Neural crest cell (in vitro differentiated cells): ENCODE measurements at regions not wholly inside any gene's neighbourhood (a gene's known extent, or its start where the extent isn't known, plus 50 kb on each side); places are given as distances from the start of the nearest gene placed in this dataset.

Source experiments
- DNase-seq: peaks from one replicate; pipeline ENCODE4 v3.0.0; 2021; ENCODE audit warnings: low read depth, mixed read lengths, low spot score
- H3K27ac Mint-ChIP-seq: one replicate; pipeline ENCODE4 v1.8.0; 2021; ENCODE audit warnings: mild to moderate bottlenecking, mixed read lengths; ENCODE audit not compliant: unreplicated experiment
- H3K27me3 Mint-ChIP-seq: 2 replicates; pipeline ENCODE4 v1.8.0; 2021; ENCODE audit warnings: low read depth, mild to moderate bottlenecking, mixed read lengths
- H3K36me3 Mint-ChIP-seq: 2 replicates; pipeline ENCODE4 v1.8.0; 2021; ENCODE audit warnings: low read depth, mild to moderate bottlenecking, mixed read lengths
- H3K4me1 Mint-ChIP-seq: 2 replicates; pipeline ENCODE4 v1.8.0; 2021; ENCODE audit warnings: mixed read lengths
- H3K4me3 Mint-ChIP-seq: one replicate; pipeline ENCODE4 v1.8.0; 2021; ENCODE audit warnings: mild to moderate bottlenecking, mixed read lengths
- H3K9me3 Mint-ChIP-seq: 2 replicates; pipeline ENCODE4 v1.8.0; 2021; ENCODE audit warnings: mixed read lengths
- TF ChIP-seq, protein P1 (sequence below): fragments of 200-600 bp; sonication (generic); conservative IDR thresholded peaks from 2 replicates; pipeline ENCODE4 v1.5.0; 2021; ENCODE audit warnings: antibody characterized with exemption, mild to moderate bottlenecking

DNA sequence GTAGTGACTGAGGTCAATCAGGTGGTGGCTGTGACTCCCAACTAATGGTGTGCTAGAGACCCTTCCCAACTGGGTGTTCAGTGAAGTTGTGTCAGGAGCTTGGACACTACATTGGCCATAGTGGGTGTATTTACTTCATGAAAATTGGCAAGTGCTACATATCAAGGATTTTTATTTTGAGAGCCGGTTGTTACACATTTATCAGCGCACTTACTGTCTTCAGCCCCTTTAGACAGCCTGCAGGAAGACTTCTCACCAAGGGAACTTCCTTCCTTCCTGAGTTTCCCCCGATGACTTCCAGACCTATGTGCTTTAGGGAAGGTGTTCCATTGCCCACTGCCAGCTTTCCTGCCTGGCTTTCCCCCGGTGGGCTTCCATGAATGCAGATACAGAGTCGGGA is 261.2 kb downstream of the CBLN1 start:
- H3K4me1 Mint-ChIP-seq = peaks cover 25% of the 10 kb centered on the region

DNA sequence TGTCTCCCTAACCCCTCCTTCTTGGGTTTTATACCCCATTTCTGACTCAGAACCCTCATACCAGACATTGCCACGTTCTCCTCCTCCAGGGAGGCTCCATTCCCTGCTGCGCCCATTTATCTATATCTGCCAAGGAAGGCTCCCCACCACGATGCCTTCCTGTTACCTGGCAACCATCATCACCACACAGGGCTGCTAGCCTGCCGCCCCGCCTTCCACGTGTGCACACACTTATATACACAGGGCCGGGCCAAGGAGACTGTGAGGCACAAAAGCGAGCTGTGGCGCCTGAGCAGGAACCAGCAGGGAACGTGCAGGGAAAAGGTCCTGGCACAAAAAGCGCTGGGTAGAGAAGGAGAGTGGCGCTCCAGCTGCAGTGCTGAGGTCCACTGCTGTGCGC is 261.8 kb downstream of the CBLN1 start:
- TF ChIP-seq, protein P1, sequence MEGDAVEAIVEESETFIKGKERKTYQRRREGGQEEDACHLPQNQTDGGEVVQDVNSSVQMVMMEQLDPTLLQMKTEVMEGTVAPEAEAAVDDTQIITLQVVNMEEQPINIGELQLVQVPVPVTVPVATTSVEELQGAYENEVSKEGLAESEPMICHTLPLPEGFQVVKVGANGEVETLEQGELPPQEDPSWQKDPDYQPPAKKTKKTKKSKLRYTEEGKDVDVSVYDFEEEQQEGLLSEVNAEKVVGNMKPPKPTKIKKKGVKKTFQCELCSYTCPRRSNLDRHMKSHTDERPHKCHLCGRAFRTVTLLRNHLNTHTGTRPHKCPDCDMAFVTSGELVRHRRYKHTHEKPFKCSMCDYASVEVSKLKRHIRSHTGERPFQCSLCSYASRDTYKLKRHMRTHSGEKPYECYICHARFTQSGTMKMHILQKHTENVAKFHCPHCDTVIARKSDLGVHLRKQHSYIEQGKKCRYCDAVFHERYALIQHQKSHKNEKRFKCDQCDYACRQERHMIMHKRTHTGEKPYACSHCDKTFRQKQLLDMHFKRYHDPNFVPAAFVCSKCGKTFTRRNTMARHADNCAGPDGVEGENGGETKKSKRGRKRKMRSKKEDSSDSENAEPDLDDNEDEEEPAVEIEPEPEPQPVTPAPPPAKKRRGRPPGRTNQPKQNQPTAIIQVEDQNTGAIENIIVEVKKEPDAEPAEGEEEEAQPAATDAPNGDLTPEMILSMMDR = no peak
- Mint-ChIP-seq H3K27me3 (peaks cover 47% of the 10 kb centered on the region), H3K9me3 (no peaks in the 10 kb centered on the region), H3K4me3 (no peak overlapping the region), H3K4me1 (peaks cover 25% of the 10 kb centered on the region), H3K36me3 (no peaks in the 10 kb centered on the region), H3K27ac (peak overlapping the region; percentile 53)
- no peak for DNase-seq

More for the DNA sequence above, 261.2 kb downstream of the CBLN1 start:
- DNase-seq = no peak
- H3K27ac Mint-ChIP-seq = no peak overlapping the region
- H3K27me3 Mint-ChIP-seq = peaks cover 47% of the 10 kb centered on the region
- no peak overlapping the region for H3K4me3 Mint-ChIP-seq
- TF ChIP-seq, protein P1 = no peak
- H3K36me3 Mint-ChIP-seq = no peaks in the 10 kb centered on the region
- no peaks in the 10 kb centered on the region for H3K9me3 Mint-ChIP-seq

DNA sequence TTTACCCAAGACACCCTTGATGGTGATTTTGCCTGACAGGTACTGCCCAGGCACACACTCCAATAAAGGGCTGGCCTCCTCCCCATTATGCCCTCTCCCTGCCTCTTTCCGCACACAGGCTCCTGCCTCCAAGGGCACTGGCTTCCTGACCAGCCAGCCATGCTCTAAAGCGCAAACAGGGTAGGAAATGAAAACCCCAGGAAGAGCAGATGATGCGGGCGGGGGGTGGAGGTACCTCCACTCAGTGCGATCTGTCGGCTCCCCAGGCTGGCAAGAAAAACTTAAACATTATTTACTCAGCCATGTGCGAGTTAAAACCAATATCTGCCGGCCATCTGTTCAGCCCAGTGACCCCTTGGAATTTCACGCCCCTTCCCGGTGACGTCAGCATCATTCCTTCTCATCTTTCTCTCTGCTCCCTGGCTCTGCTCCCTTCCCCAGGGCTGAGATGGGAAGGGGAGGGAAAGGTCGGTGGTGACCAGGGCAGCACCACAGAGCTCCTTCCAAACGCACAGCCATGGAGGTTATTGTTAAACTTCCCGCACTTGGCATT is 262.5 kb downstream of the CBLN1 start:
- Mint-ChIP-seq H3K9me3 (no peaks in the 10 kb centered on the region), H3K27ac (no peak overlapping the region), H3K4me1 (peaks cover 25% of the 10 kb centered on the region), H3K4me3 (no peak overlapping the region), H3K36me3 (no peaks in the 10 kb centered on the region), H3K27me3 (peaks cover 54% of the 10 kb centered on the region)
- TF ChIP-seq, protein P1 = no peak
- no peak for DNase-seq

- Mint-ChIP-seq H3K27ac (no peak overlapping the region), H3K4me1 (peaks cover 25% of the 10 kb centered on the region), H3K9me3 (no peaks in the 10 kb centered on the region), H3K36me3 (no peaks in the 10 kb centered on the region), H3K4me3 (no peak overlapping the region), H3K27me3 (peaks cover 53% of the 10 kb centered on the region)
- DNase-seq = no peak
- TF ChIP-seq, protein P1 = no peak
Measured at GRCh38 chr16:49018259-49018931, 263.2 kb downstream of the CBLN1 start.

DNA sequence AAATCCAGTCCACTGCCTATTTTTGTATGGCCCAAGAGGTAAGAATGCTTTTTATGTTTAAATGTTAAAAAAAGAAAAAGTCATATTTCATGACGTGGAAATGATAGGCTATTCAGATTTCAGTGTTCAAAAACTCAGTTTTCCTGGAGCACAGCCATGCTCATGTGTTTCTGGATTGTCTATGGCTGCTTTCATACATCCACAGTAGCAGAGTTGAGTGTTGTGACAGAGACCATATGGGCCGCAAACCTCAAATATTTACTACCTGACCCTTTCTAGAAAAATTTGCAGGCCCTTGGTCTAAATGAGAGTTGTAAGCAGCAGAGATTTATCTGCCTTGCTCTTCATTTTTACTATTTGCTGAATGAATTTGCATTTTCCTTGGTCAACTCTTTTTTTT is 264.1 kb downstream of the CBLN1 start:
- Mint-ChIP-seq H3K4me3 (no peak overlapping the region), H3K9me3 (no peaks in the 10 kb centered on the region), H3K27ac (no peak overlapping the region), H3K4me1 (peaks cover 25% of the 10 kb centered on the region), H3K27me3 (peaks cover 52% of the 10 kb centered on the region), H3K36me3 (no peaks in the 10 kb centered on the region)
- DNase-seq = no peak
- TF ChIP-seq, protein P1 = no peak
